GM18519 (cell line): ENCODE measurements at regions not wholly inside any gene's neighbourhood (a gene's known extent, or its start where the extent isn't known, plus 50 kb on each side); places are given as distances from the start of the nearest gene placed in this dataset.
A peak's percentile ranks its signal among the peaks of the same experiment; 100 is the strongest.
"Not testable (repeated sequence)": the region's sequence is repeated elsewhere in the genome, so short reads cannot be mapped to it uniquely, and the experiment has no call there.

ENCODE experiments used
- ATAC-seq: cut with Tn5 transposase; IDR thresholded peaks from one replicate; pipeline ENCODE4 v1.9.1; 2021; ENCODE audit warnings: mild to moderate bottlenecking, moderate library complexity; ENCODE audit not compliant: unreplicated experiment, low FRiP score

DNA sequence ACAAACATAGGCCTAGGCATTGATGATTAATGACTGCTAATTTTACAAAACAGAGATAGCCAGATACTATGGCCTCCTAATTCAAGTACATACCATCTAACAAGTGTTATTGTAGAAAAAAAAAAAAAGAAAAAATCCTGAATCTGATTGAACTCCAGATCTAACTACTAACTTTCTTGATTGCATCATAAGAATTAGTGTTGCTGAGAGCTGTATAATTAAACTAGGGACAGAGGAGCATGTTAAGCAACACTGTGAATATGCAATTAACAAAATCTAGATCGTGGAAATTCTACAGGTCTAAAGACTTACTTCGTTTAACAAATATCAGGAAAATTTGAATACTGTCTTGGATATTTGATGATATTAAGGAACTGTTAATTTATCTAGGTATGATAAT, 208.3 kb upstream of the ZNF608 start:
- ATAC-seq, result no peak

DNA sequence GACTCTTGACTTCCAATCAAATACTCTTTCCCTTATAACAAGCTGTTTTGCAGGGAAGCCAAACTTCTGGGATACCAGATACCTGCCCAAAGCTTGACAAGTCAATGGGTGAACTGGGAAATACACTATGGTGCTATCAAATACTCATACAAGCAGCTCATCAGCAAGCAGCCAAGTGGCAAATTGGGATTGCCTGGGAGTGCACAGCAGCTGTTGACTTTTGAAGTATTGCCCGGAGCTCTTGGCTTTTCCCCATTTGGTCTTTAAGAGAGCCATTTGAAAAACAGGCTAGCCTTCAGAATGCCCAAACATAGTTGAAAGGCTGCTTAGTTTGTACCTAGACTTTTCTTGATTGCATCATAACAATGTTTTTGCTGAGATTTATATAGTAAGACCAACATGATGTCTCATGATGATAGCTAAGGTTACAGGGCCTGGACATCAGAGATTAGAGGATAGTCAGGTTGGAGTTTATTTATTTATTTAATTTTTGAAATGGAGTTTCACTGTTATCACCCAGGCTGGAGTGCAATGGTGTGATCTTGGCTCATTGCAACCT, 210.1 kb upstream of the ZNF608 start:
- ATAC-seq, result no peak

DNA sequence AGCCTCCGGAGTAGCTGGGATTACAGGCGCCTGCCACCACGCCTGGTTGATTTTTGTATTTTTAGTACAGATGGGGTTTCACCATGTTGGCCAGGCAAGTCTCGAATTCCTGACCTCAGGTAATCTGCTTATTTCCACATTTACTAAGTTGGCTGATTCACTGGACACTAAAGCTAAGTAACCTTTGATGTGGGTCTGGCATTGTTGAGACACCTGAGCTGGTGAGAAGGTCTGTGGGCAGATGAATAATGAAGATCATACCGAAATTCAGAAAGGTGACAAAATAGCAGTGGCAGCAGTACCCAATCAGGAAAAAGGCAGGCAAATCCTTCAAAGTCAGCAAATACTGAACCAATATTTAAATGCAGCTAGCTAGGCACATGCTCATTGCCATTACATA, 210.6 kb upstream of the ZNF608 start:
- ATAC-seq, result no peak

DNA sequence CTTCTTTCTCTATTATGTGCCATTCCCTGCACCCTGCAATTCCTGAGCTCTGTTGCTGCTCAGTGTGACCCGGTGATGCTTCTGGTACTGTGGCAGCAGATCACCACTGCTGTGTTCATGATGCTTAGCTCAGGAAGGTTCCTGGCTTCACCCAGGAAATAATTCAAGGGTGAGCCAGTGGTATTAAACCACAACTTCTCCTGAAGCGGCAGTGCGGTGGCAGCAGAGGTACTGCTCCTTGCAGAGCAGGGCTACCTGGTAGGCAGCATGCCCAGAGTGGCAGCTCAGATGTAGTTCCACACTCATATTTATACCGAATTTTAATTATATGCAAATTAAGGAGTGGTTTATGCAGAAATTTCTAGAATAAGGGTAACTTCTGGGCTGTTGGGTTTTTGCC, 213.8 kb upstream of the ZNF608 start:
- no peak for ATAC-seq

DNA sequence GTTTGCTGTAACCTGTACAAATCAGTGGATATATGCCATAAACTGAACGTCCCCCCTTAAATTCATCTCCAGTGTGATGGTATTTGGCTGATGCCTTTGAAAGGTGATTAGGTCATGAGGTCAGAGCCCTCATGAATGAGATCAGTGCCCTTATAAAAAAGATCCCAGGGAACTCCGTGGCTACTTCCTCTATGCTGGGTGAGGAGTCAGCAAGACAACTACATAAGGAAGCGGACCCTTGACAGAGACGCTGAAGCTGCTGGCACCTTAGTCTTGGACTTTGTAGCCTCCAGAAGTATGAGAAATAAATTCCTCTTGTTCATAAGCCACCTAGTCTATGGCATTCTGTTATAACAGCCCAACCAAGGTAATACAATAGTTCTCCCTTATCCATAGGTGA, 215.1 kb upstream of the ZNF608 start:
- ATAC-seq, result no peak

DNA sequence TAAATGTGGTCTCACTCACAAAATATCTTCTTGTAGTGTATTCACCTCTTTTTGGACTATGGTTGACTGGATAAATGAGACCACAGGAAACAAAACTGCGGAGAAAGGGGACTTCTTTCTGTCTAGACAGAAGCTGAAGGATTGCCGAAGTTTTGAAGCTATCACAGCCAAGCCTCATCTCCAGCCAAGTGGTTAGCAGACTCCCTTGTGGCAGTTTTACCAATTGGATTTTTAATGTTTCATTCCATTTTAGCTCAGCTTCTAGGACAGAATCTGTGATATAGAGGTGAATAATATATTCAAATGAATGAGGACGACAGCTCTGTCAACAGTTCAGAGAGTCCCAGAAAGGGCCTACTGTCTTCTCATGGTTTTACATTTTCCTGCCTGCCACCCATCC, 215.7 kb upstream of the ZNF608 start:
- no peak for ATAC-seq

DNA sequence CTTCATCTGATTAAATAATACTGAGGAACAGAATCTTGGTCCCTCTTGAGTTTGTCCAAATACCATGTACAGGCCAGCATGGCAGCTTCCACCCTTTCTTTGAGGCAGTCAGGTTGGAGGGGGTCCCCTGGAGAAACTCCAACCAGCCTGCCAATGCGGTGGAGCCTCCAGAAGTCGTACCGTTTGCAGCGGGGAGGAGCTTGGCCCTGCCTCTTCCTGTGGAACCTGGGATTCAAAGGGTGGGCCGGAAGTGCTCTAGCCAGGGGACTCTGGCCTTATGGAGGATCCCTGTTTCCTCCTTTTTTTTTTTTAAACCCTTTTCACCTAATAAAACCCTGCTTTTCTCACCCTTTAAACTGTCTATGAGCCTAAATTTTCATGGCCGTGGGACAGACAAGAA, 216.3 kb upstream of the ZNF608 start:
- no peak for ATAC-seq

DNA sequence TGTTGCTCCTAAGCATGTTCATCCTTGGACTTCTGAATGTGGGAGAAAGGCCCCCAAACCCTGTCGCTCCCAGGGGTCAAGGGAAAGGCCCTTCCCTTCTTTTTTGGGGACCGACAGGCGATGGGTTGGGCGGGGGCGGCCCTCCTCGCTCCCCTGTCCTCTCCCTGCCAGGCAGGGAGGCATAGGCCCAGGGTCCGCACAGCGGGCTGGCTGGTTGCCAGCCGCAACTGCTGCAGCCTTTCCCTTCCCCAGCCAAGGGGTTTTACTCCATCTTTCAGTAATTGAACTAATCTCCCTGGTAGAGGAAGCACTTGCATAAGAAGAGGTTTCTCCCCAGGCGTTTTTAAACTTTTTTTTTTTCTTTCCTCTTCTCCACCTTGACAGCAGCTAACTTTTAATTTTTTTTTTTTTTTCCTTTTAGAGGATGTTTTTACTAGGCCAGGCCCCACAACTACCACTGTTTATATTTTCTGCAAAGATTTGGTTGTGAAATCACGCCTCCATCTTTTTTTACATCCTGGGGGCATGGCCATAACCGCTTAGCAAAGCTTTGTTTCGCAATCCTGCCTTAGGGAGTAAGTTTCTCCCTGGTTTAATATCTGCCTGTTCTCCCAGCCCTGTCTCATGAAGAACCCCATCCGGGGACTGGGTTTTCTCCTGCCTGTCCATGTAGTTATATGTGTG, 216.9 kb upstream of the ZNF608 start:
- ATAC-seq, result no peak

DNA sequence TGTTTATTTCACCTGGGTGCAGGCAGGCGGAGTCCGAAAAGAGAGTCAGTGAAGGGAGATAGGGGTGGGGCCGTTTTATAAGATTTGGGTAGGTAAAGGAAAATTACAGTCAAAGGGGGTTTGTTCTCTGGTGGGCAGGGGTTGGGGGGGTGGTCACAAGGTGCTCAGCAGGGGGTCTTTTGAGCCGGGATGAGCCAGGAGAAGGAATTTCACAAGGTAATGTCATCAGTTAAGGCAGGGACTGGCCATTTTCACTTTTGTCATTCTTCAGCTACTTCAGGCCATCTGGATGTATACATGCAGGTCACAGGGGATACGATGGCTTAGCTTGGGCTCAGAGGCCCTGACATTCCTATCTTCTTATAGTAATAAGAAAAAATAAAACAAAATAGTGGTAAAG, 220.3 kb upstream of the ZNF608 start:
- not testable (repeated sequence) for ATAC-seq

DNA sequence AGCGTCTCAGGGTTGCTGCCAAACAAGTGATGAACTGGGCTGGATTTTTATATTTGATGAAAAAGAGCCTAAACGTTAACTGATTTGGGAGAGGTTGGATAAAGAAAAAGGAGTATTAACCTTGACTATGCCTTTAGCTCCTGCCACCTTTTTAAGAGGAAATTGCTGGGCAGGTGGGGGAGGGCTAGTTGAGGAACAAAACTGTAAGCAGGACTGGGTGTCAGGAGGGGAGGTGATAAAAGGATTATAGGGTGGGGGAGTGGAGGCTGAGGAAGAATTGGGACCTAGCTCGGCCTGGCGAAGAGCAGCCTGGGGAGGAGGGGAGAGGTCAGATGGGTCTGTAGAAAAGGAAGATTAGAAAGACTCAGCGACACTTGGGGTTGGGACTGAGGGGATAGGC, 223.9 kb upstream of the ZNF608 start:
- not testable (repeated sequence) for ATAC-seq

DNA sequence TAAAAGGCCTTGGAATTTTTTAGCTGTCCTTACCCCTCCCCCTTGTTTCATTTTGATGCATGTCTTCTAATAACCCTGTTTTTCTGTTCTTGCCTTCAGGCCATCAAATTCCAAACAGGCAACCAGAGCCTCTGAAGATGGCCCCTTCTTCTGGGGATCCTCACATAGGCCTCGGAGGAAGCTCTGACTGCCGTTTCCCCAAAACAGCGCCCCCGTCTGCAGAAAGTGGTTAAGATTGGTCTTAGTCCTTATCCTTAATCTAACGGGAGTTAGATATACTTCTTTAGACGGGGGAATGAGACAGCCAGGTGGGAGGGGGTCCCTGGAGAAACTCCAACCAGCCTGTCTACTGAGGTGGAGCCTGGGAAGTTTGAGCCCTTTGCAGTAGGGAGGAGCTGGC, 226.3 kb upstream of the ZNF608 start:
- no peak for ATAC-seq

DNA sequence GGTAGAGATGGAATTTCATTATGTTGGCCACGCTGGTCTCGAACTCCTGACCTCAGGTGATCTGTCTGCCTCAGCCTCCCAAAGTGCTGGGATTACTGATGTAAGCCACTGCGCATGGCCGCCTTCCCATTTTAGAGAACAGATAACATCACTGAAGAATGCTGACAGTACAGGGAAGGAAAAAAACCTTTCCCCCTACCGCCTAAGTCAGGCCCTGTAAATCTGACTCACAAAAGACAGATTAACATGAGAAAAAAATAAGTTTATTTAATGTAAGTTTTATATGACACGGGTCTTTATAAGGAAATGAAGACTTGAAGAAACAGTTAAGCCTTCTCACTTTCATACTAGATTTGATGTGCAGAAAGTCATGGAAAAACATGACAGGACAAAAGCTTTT, 227.2 kb upstream of the ZNF608 start:
- no peak for ATAC-seq

DNA sequence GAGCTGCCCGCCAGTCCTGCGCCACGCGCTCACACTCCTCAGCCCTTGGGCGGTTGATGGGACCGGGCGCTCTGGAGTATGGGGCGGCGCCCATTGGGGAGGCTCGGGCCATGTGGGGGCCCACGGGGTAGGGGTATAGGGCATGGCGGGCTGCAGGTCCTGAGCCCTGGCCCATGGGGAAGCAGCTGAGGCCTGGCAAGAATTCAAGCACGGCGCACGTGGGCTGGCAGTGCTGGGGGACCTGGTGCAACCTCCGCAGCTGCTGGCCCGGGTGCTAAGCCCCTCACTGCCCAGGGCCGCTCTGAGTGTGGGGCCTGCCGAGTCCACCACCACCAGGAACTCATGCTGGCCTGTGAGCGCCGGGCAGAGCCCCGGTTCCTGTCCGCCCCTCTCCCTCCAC, 229.6 kb upstream of the ZNF608 start:
- no peak for ATAC-seq

DNA sequence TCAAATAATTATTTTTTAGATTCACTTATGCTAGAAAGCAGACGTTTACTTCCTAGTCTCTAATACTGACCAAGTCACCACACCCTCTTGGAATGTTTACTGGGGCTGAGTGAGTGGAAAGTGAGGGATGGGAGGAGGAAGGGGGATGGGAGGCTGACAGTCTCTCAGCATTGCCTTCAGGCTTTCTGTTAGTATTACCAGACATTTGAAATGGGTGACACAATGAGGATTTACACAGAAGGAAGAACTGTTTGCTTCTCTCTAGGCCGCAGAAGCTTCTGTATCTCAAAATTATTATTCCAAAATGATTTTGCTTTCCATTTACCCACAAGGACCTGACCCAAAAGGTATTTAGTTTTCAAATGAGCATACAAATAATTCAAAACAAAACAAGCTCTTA, 232.8 kb upstream of the ZNF608 start:
- ATAC-seq, result no peak

DNA sequence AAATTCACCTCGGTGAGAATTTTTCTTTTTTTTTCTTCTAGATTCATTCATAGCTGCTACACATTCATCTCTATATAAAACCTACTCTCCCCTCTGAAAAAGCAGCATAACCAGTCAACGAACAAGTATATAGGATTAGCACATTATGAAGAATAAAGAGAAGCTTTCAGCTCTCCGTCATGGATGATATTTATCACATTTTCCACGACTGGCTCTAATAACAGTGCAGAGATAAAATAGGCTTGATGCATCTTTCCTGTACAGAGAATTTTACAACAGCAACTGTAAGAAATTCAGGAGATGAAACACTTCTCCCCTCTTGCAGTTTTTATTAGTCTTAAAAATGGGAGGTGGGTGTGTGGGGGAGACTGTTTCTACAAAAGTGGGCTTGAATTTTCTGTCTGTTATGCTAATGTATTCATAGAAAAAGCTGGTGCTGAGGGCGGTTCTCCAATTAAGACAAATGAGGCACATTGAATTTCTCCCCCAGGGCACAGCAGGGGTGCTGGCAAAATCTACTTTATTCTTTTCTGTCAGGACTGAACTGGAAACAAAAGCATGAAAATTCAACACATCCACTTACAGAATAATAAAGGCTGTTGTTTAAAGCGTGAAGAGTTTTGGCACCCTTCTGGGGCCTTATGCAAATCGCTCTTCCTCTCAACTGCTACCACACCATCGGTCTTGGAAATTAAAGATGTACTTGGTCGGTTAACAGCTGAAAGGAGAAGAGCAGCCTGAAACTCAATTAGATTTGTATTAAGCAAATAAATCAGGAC, 233.9 kb upstream of the ZNF608 start:
- ATAC-seq, result peak; percentile 91

DNA sequence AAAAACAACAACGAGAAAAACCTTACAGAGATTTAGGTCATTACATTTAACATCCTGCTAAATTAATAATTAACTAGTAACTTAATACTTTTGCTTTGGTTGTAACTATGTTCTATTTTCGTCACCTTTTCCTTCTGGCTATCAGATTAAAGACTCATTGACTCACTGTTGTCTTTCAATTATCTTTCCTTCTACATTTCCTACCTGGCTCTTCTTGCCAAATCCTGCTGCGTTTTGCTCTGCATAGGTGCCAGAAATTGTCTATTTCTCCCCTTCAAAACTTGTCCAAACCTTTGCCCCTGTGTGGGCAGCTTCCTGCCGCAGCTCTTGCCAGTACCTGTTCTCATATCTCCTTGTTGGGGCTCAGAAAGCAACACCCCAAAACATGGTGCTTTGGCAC, 235.5 kb upstream of the ZNF608 start:
- ATAC-seq, result no peak

DNA sequence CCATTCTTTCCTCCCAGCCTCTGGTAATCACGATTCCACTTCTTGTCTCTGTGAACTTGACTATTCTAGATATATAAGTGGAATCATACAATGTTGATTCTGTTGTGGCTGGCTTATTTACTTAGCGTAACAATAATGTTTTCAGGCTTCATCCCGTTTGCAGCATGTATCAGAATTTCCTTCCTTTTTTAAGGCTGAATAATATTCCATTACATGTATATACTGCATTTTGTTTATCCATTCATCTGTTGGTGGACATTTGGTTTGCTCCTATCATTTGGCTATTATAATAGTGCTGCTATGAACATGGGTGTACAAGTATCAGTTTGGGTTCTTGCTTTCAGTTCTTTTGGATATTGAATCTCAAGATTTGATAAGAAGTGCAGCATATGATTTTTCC, 239.7 kb upstream of the ZNF608 start:
- ATAC-seq, result no peak

DNA sequence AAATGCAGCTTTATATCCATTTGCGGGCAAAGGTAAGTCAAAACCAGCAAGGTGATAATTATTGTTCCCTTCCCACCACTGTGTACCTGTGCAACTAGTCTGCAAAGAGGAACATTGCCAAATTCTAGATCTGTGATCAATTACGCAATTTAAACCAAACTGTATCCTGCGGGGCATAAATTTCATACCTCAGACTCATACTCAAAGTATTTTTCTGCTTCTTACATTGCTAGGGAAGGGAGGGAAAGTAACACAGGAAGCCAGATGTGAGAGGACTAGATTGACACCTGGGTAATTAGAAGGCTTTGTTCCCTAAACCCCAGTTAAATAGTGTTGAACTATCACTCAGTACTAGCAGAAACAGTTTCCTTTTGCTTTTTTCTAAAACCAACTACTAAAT, 240.2 kb upstream of the ZNF608 start:
- ATAC-seq, result no peak

DNA sequence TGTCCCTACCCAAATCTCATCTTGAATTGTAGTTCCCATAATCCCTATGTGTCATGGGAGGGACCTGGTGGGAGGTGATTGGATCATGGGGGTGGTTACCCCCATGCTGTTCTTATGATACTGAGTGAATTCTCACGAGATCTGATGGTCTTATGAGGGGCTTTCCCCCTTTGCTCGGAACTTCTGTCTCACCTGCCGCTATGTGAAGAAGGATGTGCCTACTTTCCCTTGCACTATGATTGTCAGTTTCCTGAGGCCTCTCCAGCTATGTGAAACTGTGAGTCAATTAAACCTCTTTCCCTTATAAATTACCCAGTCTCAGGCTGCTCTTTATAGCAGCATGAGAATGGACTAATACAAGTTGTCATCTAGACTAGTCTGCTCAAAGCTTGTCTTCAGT, 241.3 kb upstream of the ZNF608 start:
- ATAC-seq, result not testable (repeated sequence)

DNA sequence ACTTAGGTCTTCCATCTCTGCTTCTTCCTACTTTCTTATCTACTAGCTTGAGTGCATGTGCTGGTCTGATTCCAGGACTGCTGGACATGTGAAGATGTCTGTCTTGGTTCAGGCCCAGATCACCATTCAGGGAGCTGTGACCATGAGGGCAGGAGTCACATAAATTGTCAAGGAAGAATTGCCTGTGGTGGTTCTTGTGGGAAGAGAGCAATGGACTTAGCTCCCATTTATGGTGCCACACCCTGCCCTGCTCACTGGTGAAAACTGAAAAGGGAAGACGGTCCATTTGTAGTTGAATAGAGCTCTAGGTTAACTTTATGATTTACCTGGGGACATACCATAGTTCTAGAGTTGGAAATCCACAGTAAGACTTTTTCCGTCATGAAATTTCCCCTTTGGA, 244.3 kb upstream of the ZNF608 start:
- ATAC-seq, result no peak

DNA sequence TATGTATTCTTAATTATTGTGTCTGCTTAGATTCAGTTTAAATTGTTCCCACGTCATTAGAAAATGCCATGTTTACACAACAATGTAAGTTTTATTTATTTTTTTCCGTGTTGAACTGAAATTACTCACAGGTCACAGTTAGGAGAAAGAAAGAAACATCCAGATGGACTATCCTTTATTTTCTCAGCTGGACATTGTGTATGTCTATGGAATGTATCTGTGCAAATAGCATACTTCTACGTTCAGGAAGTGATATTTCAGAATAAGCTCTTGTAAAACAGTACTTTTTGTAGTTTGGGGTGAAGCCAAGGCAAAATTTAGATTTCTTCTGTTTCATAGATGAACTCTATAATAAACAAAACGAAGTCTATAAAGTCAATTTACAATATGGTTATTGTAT, 249.0 kb upstream of the ZNF608 start:
- no peak for ATAC-seq
